ENCODE measurements at regions not wholly inside any gene's neighbourhood (a gene's known extent, or its start where the extent isn't known, plus 50 kb on each side); places are given as distances from the start of the nearest gene placed in this dataset.

GRCh38 chr20:16124911-16125776, 448.1 kb downstream of the KIF16B start:
- no peak for TF ChIP-seq CTCF (IDR thresholded peaks at IDR 0.05; ENCODE audit: insufficient read depth, missing control alignments)
- FAIRE-seq = no peak
- no peak for DNase-seq (ENCODE audit: insufficient read length, low spot score)

GRCh38 chr20:16124491-16124890, 448.8 kb downstream of the KIF16B start:
- no peak for TF ChIP-seq CTCF (IDR thresholded peaks at IDR 0.05; ENCODE audit: insufficient read depth, missing control alignments)
- no peak for FAIRE-seq
- no peak for DNase-seq (ENCODE audit: insufficient read length, low spot score)

GRCh38 chr20:16123623-16124022, 449.6 kb downstream of the KIF16B start:
- DNase-seq (ENCODE audit: insufficient read length, low spot score) = no peak
- FAIRE-seq = no peak
- TF ChIP-seq CTCF (IDR thresholded peaks at IDR 0.05; ENCODE audit: insufficient read depth, missing control alignments) = no peak

- DNase-seq (ENCODE audit: insufficient read length, low spot score) (no peak), FAIRE-seq (no peak)
- no peak for TF ChIP-seq CTCF (IDR thresholded peaks at IDR 0.05; ENCODE audit: insufficient read depth, missing control alignments)
Measured at GRCh38 chr20:16119909-16120308, 453.3 kb downstream of the KIF16B start.

- FAIRE-seq (no peak), DNase-seq (ENCODE audit: insufficient read length, low spot score) (no peak)
- no peak for TF ChIP-seq CTCF (IDR thresholded peaks at IDR 0.05; ENCODE audit: insufficient read depth, missing control alignments)
Measured at GRCh38 chr20:16115911-16116552, 457.2 kb downstream of the KIF16B start.

- FAIRE-seq = no peak
- no peak for DNase-seq (ENCODE audit: insufficient read length, low spot score)
- no peak for TF ChIP-seq CTCF (IDR thresholded peaks at IDR 0.05; ENCODE audit: insufficient read depth, missing control alignments)
Measured at GRCh38 chr20:16113736-16114135, 459.5 kb downstream of the KIF16B start.

Measured in D721Med (cell line).